A549 (cell line): ENCODE measurements at regions not wholly inside any gene's neighbourhood (a gene's known extent, or its start where the extent isn't known, plus 50 kb on each side); places are given as distances from the start of the nearest gene placed in this dataset.
A peak's percentile ranks its signal among the peaks of the same experiment; 100 is the strongest.

Source experiments
- ATAC-seq, 2 experiments: fragments of 200-7000 bp in 1 of 2; fragments of >200 bp in 1 of 2; cut with Nextera tagmentation in 1 of 2; cut with Tn5 transposase in 1 of 2; 3 replicates each; pipeline versions ENCODE4 v1.8.0 to v1.9.1; 2018 to 2020; ENCODE audit warnings: mild to moderate bottlenecking in 1 of 2, moderate library complexity in 1 of 2
- CTCF ChIA-PET: fragments of 300-600 bp; sonication (Branson Sonifier 250); formaldehyde crosslinking; extraction: SDS; loops from one replicate; lab custom pipeline; 2021; ENCODE audit warnings: antibody characterized with exemption, inconsistent platforms; lab: Yijun Ruan, JAX
- POLR2A ChIA-PET: fragments of 350-600 bp; formaldehyde crosslinking; extraction: SDS; loops from one replicate; lab custom pipeline; 2021; ENCODE audit warnings: antibody characterized with exemption, inconsistent platforms; lab: Yijun Ruan, JAX
- DNase-seq, 2 experiments: peaks; one replicate each; pipeline versions ENCODE4 v3.0.0 to v3.0.0-alpha.2; 2011 to 2016; ENCODE audit warnings: low read depth in 1 of 2, low spot score in 1 of 2
- FAIRE-seq: peaks from 2 replicates; lab custom pipeline; 2011; peaks lifted over from hg19 to GRCh38; lab: Jason Lieb, UNC
- H3K27ac ChIP-seq, 2 experiments: fragments of >200 bp; sonication (Bioruptor Twin); formaldehyde crosslinking; 3 replicates each; pipeline ENCODE4 v1.5.1; 2016 to 2017
- H3K4me1 ChIP-seq: fragments of >200 bp; sonication (Bioruptor Twin); formaldehyde crosslinking; 3 replicates; pipeline ENCODE4 v1.6.1; 2016
- H3K4me2 ChIP-seq: fragments of >200 bp; sonication (Bioruptor Twin); formaldehyde crosslinking; 3 replicates; pipeline ENCODE4 v1.6.1; 2016
- H3K4me3 ChIP-seq: fragments of >200 bp; sonication (Bioruptor Twin); formaldehyde crosslinking; 3 replicates; pipeline ENCODE4 v1.5.1; 2016
- H3K9me3 ChIP-seq: fragments of >200 bp; sonication (Bioruptor Twin); formaldehyde crosslinking; 3 replicates; pipeline ENCODE4 v1.6.1; 2016
- CEBPB ChIP-seq, 2 experiments: fragments of >200 bp in 1 of 2; sonication (Bioruptor Twin) in 1 of 2; formaldehyde crosslinking in 1 of 2; IDR thresholded peaks; 2 replicates each; pipeline ENCODE4 v1.6.1; 2012 to 2016
- CTCF ChIP-seq: fragments of >200 bp; sonication (Bioruptor Twin); formaldehyde crosslinking; IDR thresholded peaks from 3 replicates; pipeline ENCODE4 v1.5.1; 2016
- E2F6 ChIP-seq: IDR thresholded peaks from 2 replicates; pipeline ENCODE4 v1.6.1; 2012; ENCODE audit warnings: low read depth, borderline replicate concordance
- EHMT2 ChIP-seq: fragments of 200-600 bp; sonication (generic); IDR thresholded peaks from 2 replicates; pipeline ENCODE4 v1.6.1; 2016; ENCODE audit warnings: antibody characterized with exemption, low read depth, mild to moderate bottlenecking, moderate library complexity
- EP300 ChIP-seq, 2 experiments: fragments of >200 bp; sonication (Bioruptor Twin); formaldehyde crosslinking; IDR thresholded peaks; 2 replicates in 1 of 2; 3 replicates in 1 of 2; pipeline ENCODE4 v1.6.1; 2016 to 2017
- FOSB ChIP-seq: fragments of 250-450 bp; sonication (Bioruptor Pico); IDR thresholded peaks from 2 replicates; pipeline ENCODE4 v1.5.0; 2020; ENCODE audit warnings: mild to moderate bottlenecking, moderate library complexity
- HOXB13 ChIP-seq: fragments of 250-450 bp; sonication (Bioruptor Pico); IDR thresholded peaks from 2 replicates; pipeline ENCODE4 v1.5.0; 2020; ENCODE audit warnings: low read depth, mild to moderate bottlenecking, moderate library complexity
- KDM5A ChIP-seq: fragments of 200-600 bp; sonication (generic); IDR thresholded peaks from 2 replicates; pipeline ENCODE4 v1.6.1; 2016; ENCODE audit warnings: antibody characterized with exemption, mild to moderate bottlenecking
- PBX3 ChIP-seq: IDR thresholded peaks from 2 replicates; pipeline ENCODE4 v1.6.1; 2012
- POLR2A ChIP-seq: IDR thresholded peaks from 2 replicates; pipeline ENCODE4 v1.6.1; 2012; ENCODE audit warnings: mild to moderate bottlenecking, low read length
- RCOR1 ChIP-seq: fragments of 150-350 bp; IDR thresholded peaks from 2 replicates; pipeline ENCODE4 v1.6.1; 2014; ENCODE audit warnings: antibody characterized with exemption, low read length, low read depth
- REST ChIP-seq: fragments of 200-600 bp; sonication (generic); IDR thresholded peaks from 2 replicates; pipeline ENCODE4 v1.6.1; 2016; ENCODE audit warnings: antibody characterized with exemption, mild to moderate bottlenecking, moderate library complexity
- RFX5 ChIP-seq: fragments of 450-650 bp; IDR thresholded peaks from 2 replicates; pipeline ENCODE4 v1.7.1; 2014; ENCODE audit warnings: antibody characterized with exemption, mild to moderate bottlenecking, moderate library complexity
- SMC3 ChIP-seq: fragments of >200 bp; sonication (Bioruptor Twin); formaldehyde crosslinking; IDR thresholded peaks from 3 replicates; pipeline ENCODE4 v1.6.1; 2018; ENCODE audit warnings: inconsistent platforms
- SREBF2 ChIP-seq: fragments of 450-650 bp; IDR thresholded peaks from 2 replicates; pipeline ENCODE4 v1.6.1; 2014; ENCODE audit warnings: mild to moderate bottlenecking, moderate library complexity
- USF2 ChIP-seq: fragments of 450-650 bp; IDR thresholded peaks from 2 replicates; pipeline ENCODE4 v1.6.1; 2014; ENCODE audit warnings: antibody characterized with exemption
- ZNF302 ChIP-seq: fragments of 250-450 bp; sonication (Bioruptor Pico); IDR thresholded peaks from 2 replicates; pipeline ENCODE4 v1.9.0; 2021; ENCODE audit warnings: inconsistent platforms, mild to moderate bottlenecking, moderate library complexity
- ZSCAN20 ChIP-seq: fragments of 250-450 bp; sonication (Bioruptor Pico); IDR thresholded peaks from 2 replicates; pipeline ENCODE4 v1.8.0; 2022; ENCODE audit warnings: mild to moderate bottlenecking, moderate library complexity
- WGBS: methylation state at CpG from one replicate; pipeline ENCODE4 v1.1.6; 2017; ENCODE audit errors: missing lambda C conversion rate; 5-methylcytosine and 5-hydroxymethylcytosine counted together
- TF ChIP-seq, protein P1 (sequence below): fragments of 150-350 bp; IDR thresholded peaks from 2 replicates; pipeline ENCODE4 v1.6.1; 2014; ENCODE audit warnings: low read depth, mild to moderate bottlenecking, low read length

- no peak for TF ChIP-seq CTCF
Observed at GRCh38 chr9:111233963-111234362, 96.1 kb downstream of the OR2K2 start (continued).

GRCh38 chr9:111232997-111233790 lies 96.8 kb downstream of the OR2K2 start:
- no peak overlapping the region for H3K27ac ChIP-seq
- WGBS = 40% methylated on average over 8 of the region's 8 CpGs
- H3K9me3 ChIP-seq = no peaks in the 10 kb centered on the region
- no peaks in the 10 kb centered on the region; the same call in 2 of the 3 replicates for H3K4me1 ChIP-seq
- no peak for FAIRE-seq
- TF ChIP-seq CEBPB (IDR thresholded peaks at IDR 0.05) = no peak
- no peak for TF ChIP-seq KDM5A
- TF ChIP-seq HOXB13 = no peak
- no peak for TF ChIP-seq SMC3
- TF ChIP-seq, protein P1, sequence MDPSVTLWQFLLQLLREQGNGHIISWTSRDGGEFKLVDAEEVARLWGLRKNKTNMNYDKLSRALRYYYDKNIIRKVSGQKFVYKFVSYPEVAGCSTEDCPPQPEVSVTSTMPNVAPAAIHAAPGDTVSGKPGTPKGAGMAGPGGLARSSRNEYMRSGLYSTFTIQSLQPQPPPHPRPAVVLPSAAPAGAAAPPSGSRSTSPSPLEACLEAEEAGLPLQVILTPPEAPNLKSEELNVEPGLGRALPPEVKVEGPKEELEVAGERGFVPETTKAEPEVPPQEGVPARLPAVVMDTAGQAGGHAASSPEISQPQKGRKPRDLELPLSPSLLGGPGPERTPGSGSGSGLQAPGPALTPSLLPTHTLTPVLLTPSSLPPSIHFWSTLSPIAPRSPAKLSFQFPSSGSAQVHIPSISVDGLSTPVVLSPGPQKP = no peak
- no peak for TF ChIP-seq REST
- TF ChIP-seq SREBF2 = no peak
- no peak for TF ChIP-seq USF2
- no peak for TF ChIP-seq E2F6
- no peak for TF ChIP-seq EHMT2
- no peak for TF ChIP-seq EP300 (IDR thresholded peaks at IDR 0.05)
- TF ChIP-seq ZSCAN20 (CRISPR knock-in tag) = no peak
- TF ChIP-seq FOSB = no peak
- no peak for TF ChIP-seq RCOR1
- TF ChIP-seq POLR2A = no peak
- no peak for TF ChIP-seq PBX3
- TF ChIP-seq ZNF302 = no peak
- TF ChIP-seq RFX5 = no peak
- peak overlapping the region; percentile 33; the same call in 1 of the 3 replicates for H3K4me2 ChIP-seq
- H3K4me3 ChIP-seq = no peak overlapping the region
- no peak; a peak in 1 of 6 replicates for ATAC-seq
- CTCF ChIA-PET = no interaction called here
- POLR2A ChIA-PET = no interaction called here
- no peak for DNase-seq
